HL-60/S4 treated with phorbol 12-myristate 13-acetate at 8.2 ng/mL for 4 days and 3 days (cell line): ENCODE measurements at regions not wholly inside any gene's neighbourhood (a gene's known extent, or its start where the extent isn't known, plus 50 kb on each side); places are given as distances from the start of the nearest gene placed in this dataset.
"Not testable (repeated sequence)": the region's sequence is repeated elsewhere in the genome, so short reads cannot be mapped to it uniquely, and the experiment has no call there.

Experiments
- in situ Hi-C: fragments of 300-500 bp; cut with MboI; formaldehyde crosslinking; loops from 2 replicates; pipeline ENCODE4 v1.15.0; 2022; ENCODE audit warnings: low sequenced_read_pairs

DNA sequence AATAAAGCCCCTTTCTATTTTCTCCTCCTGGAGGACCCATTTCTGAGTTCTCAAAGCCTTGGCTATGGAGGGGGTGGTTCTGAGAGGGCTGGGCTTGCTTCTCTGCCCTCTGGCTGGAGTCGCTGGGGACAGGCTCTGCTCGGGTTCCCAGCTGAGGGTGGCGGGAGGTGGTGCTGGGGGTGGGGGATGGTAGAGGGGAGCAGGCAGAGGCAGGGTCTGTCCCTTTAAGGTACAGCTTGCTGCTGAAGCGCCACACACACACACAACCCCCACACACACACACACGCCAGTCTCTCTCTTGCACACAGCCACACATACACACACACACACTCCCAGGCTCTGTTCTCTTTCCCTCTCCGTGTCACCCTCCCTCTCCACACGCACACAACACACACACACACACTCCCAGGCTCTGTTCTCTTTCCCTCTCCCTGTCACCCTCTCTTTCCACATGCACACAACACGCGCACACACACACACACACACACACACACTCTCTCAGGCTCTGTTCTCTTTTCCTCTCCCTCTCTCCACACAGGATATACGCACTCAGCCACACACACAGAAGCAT lies 69.8 kb upstream of the SSBP3 start:
- in situ Hi-C loops: loop anchor here (25.0 kb wide), 1 partner anchor 414 kb away; the partner anchor contains the start of genes TCEANC2 and TMEM59

DNA sequence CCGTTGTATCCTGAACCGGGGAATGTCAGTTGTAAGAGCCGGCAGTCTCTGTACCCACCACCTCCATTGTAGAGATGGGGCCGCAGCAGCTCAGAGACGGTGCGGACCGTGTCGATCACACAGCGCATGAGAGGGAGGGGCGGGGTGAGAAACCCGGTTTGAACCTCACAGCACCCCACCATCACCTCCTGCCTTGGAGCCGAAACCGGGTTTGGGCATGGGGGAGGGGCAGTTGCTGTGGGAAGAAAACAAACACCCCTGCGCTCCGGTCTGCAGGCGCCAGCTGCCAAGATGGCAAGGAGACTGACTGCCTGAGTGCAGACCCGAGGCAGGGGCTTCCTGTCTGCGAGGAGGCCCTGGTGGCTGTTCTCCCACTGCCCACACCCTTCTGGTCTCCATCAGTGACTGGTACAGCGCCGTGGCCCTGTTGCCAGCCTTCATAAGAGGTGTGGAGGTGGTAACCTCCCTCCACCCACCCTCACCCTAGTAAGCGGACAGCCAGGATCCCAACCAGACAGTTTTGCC lies 69.2 kb upstream of the SSBP3 start:
- in situ Hi-C loops: loop anchor here (25.0 kb wide), 1 partner anchor 413 kb away; the partner anchor contains the start of genes TCEANC2 and TMEM59

DNA sequence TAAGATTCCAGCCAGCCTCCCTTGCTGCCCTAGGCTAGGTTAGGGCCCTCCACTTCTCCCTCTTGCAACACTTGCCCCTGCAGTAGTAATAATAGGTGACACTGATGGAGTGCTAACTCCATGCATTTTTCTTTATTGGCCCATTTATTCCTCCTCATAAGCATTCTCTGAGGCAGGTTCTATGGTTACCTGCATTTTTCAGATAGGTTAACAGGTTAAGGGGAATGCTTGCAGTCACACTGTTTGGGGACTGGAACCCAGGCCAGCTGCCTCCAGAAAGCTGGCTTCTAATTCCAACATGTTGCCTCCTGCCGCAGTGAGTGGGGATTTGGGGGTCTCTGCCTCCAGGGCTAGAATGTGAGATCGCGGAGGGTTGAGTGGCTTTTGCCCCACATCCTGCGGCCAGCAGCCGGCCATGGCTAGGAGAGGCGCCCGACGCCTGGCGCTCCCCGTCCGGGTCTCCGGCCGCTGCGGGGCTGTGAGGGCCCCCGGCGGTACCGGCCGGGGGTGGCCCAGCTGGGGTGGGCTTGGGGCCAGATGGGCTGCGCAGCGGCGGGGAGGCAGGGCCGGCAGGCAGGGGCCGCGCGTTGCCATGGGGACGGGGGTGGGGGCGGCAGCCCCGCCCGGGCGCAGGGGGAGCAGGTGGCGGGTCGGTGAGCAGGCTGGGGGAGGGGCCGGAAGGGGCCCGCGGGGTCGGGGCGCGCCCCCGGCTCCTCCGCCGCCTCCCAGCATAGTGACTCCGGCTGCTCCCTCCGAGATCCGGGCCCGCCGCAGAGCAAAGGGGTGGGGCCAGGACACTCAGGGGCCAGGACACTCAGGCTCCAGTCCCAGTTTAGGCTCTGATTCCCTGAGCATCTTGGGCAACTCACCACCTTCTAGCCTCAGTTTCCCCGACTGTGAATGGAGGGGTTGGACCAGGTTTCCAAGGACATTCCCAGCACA lies 68.4 kb upstream of the SSBP3 start:
- in situ Hi-C loops: loop anchor here (25.0 kb wide), 1 partner anchor 412 kb away; the partner anchor contains the start of genes TCEANC2 and TMEM59

DNA sequence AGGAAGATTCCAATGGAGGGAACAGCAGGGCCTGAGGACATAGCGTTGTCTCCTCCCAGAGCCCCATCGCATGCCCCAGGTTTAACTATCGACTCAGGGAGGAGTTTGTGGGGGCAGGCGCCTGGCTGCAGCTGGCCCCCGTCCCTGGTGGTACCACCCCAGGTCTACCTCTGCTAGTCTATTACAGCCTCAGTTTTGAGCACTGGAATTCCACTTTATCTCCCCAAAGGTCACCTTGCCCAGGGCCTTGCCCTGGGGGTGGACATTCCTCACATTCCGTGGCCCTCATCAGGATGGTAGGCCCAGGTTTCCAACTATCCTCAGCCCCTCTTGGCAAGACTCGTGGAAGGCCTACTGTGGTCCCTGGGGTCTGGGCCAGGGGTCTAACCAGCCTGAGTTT lies 65.4 kb upstream of the SSBP3 start:
- in situ Hi-C loops: no loop called here

DNA sequence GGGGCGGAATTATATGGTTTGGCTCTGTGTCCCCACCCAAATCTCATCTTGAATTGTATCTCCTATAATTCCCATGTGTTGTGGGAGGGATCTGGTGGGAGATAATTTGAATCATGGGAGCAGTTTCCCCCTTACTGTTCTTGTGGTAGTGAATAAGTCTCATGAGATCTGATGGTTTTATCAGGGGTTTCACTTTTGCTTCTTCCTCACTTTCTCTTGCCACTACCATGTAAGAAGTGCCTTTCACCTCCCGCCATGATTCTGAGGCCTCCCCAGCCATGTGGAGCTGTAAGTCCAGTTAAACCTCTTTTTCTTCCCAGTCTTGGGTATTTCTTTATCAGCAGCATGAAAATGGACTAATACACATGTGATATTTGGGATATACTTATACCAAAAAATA lies 63.2 kb upstream of the SSBP3 start:
- in situ Hi-C loops: not testable (repeated sequence)

DNA sequence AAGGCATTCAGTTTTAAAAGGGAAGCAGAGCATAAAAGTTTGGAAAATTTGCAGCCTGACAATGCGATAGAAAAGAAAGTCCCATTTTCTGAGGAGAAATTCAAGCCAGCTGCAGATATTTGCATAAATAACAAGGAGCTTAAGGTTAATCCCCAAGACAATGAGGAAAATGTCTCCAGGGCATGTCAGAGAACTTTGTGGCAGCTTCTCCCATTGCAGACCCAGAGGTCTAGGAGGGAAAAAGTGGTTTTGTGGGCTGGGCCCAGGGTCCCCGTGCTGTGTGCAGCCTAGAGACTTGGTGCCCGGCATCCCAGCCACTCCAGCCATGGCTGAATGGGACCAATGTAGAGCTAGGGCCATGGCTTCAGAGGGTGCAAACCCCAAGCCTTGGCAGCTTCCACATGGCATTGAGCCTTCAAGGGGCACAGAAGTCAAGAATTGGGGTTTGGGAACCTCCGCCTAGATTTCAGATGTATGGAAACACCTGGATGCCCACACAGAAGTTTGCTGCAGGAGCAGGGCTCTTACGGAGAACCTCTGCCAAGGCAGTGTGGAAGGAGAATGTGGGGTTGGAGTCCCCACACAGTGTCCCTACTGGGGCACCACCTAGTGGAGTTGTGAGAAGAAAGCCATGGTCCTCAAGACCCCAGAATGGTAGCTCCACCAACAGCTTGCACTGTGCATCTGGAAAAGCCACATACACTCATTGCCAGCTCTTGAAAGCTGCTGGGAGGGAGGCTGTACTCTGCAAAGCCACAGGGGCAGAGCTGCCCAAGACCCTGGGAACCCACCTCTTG lies 62.3 kb upstream of the SSBP3 start:
- in situ Hi-C loops: not testable (repeated sequence)

DNA sequence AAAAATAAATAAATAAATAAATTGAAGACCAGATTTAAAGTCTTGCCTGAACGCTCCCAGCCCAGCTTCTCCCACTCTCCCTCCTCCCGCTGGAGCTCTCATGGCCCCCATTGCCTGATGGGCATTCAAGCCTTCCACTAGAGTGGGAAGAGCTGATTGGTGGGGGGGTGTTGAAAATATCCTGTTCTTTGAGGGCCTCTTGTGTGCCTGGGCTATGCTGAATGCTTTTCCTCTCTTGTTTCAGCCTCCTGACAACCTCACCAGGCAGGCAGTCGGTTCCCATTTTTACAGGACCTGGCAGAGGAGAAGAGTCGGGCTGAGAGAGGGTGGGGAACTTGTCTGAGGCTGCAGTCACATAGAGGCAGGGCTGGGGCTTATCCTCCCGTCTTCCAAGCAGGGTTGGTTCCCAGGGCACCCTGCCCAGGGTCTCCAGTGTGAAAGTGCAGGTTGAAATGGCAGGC lies 59.2 kb upstream of the SSBP3 start:
- in situ Hi-C loops: no loop called here

DNA sequence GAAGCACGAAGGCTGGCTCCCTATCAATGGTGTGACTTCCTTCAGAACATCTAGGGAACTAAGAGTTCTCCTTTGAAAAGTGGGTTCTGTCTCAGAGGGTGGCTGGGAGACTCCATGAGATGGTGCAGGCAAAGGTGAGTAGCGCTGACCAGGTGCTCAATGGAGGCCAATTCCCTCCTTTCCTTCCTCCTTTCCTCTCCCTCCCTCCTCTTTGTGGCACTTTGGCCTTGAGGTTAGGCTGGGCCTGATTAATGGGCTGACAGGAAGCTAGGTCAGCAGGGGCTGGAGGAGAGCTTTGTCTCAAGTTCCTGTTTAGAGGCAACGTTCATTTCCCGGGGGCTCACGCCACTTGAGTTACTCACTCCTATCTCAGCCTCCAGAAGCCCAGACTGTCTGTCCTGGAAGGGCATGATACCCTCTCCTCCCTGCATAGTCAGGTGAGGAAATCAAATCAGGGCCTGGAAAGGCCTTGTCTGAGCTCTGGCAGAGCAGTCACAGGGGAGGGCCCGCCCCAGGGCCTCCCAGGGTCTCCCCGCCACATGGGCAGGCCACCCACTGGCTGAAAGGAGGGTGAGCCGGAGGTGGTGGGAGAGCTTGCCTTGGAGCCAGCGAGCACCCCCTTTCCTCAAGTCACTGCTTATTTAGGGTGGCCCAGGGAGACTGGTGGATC lies 58.4 kb upstream of the SSBP3 start:
- in situ Hi-C loops: no loop called here

DNA sequence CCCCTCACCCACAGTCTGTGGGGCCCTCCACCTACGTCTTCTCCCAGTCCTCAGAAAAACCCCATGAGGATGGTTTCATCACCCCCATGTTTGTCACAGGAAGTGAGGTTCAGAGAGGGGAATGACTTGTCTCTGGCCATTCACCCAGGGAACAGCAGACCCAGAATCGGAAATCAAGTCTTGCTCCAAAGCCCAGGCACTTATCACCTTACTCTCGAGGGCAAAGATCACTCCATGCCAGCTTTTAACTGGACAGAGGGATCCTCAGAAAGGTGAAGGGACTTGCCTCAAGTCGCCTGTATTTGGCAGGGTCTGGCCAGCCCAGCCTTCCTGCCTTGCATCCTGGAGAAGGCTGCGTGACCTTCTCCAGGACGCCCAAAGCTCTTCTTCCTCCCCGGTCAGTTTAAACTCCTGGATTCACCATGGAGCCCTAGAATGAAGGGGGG lies 57.9 kb upstream of the SSBP3 start:
- in situ Hi-C loops: no loop called here

DNA sequence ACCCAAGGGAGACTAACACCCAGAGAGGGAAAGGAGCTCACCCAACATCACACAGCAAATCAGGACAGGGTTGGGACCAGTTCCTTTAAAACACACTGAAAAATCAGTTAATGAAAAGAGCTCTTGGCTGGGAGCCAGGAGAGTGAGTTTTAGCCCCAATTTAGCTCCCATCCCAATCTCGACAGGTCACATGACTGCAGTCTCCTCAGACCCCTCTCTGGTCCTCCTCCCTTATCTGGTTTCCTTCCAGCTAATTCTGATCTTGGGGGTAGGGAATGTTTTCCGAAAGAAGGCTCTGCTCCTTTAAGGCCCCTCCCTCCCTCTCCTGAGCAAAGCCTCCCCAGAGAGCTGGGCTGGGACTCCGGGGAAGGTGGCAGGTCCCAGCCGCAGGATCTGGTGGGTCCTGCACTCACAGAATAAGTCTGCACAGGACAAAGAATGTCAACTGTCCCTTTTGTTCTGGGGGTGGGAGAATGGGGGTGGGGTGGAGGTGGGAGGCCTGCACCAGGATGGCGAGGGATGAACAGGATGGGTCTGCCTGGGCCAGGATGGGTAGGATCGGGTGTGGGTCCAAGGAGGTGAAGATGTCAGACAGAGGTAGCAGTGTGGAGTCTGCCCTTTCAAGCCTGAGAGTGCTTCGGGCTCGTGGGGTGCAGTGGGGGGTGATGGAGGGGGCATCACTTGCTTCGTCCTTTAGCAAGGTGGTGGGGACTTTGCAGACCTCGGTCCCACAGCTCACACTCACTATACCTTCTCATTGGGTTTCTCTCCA lies 57.3 kb upstream of the SSBP3 start:
- in situ Hi-C loops: no loop called here

DNA sequence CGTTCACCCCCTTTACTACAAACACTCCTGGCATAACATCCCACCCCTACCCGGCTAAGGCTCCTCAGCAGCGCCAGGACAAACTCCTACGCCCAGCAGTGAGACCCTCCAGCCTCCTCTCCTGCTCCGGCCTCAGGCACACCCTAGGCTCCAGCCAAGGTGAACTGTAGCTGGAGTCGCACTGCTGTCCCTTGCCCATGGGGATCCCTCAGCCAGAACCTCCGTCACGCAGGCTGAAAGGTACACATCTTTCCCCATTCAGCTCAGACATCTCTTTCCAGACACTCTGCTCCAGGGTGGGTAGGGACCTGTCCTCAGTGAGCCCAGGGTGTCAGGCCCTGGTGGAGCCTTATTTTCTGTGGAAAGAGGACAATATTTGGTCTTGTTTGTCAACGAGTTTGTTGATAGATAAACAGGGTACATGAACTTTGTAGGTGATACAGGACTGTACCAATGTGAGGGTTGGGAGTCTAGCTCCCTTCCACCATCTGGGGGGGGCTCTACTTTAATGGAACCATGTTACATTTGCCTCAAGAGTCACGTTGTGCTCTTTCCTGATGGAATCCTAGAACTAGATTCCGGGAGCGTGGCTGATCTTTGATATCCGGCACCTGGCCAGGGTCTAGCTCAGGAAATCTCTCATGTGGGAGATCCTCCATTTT lies 56.5 kb upstream of the SSBP3 start:
- in situ Hi-C loops: no loop called here

DNA sequence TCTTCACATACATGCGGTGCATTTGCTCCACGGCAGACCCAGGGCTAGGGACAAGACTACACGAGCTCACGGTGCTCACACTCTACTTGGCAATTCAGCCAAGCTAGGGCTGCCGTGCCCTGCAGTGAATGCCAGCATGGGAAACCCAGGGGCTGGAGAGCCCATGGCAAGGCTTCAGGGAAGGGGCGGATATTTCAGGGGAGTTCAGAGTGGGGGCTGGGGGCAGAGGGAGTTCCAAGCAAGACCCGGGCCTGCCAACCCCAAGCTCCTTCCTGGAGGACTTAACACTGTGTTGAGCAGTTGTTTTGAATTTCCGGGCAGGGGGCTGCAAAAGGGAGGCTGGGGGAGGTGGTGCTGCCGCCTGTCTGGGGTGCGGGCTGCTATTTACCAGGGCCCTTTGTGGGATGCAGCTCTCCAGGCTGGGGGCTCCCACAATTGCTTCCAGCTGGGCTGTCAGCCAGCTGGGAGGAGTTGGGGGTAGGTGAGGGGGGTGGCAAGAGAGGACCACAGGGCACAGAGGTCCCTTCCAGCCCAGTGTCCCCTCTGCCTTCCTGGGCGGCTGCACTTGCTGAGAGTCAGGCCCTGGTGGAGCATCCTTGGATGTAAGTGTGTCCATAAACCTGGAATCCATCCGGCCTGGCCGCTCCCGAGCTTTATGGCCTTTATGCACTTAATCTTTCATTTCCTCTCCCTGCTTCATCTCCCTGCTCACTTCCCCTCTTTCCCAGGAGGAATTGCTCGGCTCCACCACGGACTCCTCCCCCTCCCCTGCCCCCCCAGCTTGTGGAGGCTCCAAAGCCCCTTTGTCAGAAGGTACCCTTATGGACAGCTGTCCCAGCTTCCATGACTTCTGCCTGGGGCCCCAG lies 55.8 kb upstream of the SSBP3 start:
- in situ Hi-C loops: no loop called here

DNA sequence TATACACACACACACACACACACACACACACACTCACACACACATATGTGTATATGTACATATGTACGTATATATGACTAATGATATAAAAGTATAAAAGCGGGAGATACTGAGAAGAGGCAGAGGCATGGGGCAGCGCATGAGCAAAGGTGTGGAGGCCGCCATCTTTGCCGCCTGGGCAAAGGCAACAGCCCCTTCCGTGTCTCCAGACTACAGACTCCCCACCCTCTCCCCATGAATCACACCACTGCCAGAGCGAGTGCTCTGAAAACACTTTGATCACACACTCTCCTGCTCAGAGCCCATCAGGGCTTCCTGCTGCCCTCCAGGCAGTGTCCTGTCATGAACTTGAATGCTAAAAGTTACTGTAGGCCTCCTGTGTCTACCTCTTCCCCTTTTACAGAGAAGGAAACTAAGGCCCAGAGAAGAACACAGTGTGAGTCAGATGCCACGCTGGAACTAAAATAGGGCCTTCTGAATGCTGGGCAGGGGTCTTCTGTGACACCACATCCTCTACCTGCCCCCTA lies 54.7 kb upstream of the SSBP3 start:
- in situ Hi-C loops: no loop called here

DNA sequence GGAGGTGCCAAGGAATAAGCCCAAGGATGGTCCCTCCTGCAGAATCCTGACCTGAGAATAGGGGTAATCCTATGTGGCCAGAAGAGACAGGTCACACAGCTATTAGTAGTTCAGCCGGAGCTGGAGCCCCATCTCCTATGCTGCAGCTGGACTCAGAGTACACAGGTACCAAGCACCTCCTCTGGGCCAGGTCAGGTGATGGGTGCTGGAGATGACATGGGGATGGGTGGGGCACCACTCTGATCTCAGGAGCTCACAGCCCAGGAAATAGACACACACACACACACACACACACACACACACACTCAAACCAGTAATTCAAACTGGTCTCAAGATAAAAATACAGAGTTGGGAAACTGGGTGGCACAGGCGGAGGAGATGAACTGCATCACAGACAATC lies 54.2 kb upstream of the SSBP3 start:
- in situ Hi-C loops: no loop called here

DNA sequence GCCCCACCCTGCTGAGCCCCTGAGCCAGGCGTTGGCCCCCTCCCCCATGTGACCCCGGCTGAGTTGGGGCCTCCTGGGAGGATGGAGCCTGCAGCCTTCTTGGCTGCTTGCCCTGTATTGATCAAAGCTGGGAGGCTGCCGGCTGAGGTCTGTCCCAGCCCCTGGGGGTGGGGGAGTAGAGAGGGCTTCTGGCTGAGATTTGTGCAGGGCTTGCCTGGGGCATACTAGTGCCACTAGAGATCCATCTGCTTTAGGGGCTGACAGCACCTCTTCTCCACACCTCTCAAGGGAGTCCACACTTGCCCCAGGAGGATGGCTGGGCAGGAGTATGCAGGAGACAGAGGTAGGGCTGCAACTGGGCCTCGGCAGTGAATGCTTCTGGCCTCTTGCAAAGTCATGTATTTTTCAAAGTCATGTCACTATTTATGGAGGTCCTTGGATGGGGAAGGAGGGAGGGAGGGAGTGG lies 53.6 kb upstream of the SSBP3 start:
- in situ Hi-C loops: no loop called here

DNA sequence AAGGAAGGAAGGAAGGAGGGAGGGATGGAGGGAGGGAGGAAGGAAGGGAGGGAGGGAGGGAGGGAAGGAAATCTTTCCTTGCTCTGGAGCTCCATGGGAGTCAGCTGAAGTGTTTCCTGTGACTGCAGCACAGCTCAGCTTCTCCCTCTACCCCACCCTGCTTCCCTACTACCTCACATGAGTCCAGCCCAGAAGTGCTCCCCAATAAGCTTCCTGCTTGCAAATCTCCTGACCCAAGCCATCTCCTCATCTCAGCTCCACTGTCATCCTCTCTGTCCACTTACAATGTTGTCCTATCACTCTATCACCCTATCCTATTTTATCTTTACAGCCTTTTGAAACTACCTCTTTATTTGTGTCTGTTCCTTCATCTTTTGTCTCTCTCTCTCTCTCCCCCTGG lies 52.9 kb upstream of the SSBP3 start:
- in situ Hi-C loops: no loop called here

DNA sequence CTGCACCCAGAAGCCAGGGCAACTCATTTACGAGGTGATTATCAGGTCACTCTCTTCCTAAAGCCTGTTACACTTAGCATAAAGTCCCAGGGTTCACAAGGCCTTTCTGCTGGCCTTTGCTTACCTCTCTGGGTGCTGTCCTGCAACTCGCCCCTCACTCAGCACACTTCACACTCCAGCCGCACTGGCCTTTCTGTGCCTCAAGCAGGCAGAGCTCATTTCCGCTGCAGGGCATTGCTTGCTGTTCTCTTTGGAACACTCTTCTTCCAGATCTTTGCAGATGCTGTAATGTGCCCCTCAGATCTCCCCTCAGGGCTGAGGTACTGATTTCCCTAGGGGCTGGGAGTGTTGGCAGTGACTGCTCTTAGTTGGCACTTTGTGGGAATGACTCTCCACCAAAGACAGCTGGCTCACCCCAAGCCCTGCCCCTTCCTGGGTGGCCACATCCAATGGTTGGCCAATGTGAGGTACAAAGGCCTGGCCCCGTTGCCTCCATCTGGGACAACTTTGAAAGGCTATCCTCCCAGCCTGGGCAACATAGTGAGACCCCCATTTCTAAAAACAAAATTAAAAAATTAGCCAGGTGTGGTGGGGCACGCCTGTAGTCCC lies 50.8 kb upstream of the SSBP3 start:
- in situ Hi-C loops: no loop called here
